ENCODE measurements at regions not wholly inside any gene's neighbourhood (a gene's known extent, or its start where the extent isn't known, plus 50 kb on each side); places are given as distances from the start of the nearest gene placed in this dataset.

GRCh38 chr3:145355206-145355605 lies 805.8 kb downstream of the PLOD2 start:
- H3K27me3 ChIP-seq (replicated peaks; ENCODE audit: insufficient read depth): no peaks in the 10 kb centered on the region
- H3K27ac ChIP-seq: no peak overlapping the region
- 100% methylated on average over 4 of the region's 4 CpGs for whole genome bisulfite sequencing
- no peak for DNase-seq (ENCODE audit: low spot score)
- TF ChIP-seq POLR2AphosphoS5 (IDR thresholded peaks at IDR 0.05): no peak
- no peak for TF ChIP-seq CTCF (IDR thresholded peaks at IDR 0.05)
- TF ChIP-seq POLR2A (IDR thresholded peaks at IDR 0.05): no peak
- H3K4me1 ChIP-seq (replicated peaks): no peaks in the 10 kb centered on the region
- H3K9me3 ChIP-seq: no peaks in the 10 kb centered on the region
- intact Hi-C loops (cut with DNase I): no loop called here
- no peak overlapping the region for H3K4me3 ChIP-seq
- no peaks in the 10 kb centered on the region for H3K36me3 ChIP-seq

GRCh38 chr3:145357453-145357852 lies 803.5 kb downstream of the PLOD2 start:
- H3K36me3 ChIP-seq: no peaks in the 10 kb centered on the region
- H3K27ac ChIP-seq: no peak overlapping the region
- H3K27me3 ChIP-seq (replicated peaks; ENCODE audit: insufficient read depth): no peaks in the 10 kb centered on the region
- H3K4me1 ChIP-seq (replicated peaks): no peaks in the 10 kb centered on the region
- WGBS: 73% methylated on average over 5 of the region's 5 CpGs
- no peaks in the 10 kb centered on the region for H3K9me3 ChIP-seq
- H3K4me3 ChIP-seq: no peak overlapping the region
- TF ChIP-seq POLR2AphosphoS5 (IDR thresholded peaks at IDR 0.05): no peak
- no peak for TF ChIP-seq POLR2A (IDR thresholded peaks at IDR 0.05)
- TF ChIP-seq CTCF (IDR thresholded peaks at IDR 0.05): no peak
- intact Hi-C loops (cut with DNase I): no loop called here
- DNase-seq (ENCODE audit: low spot score): no peak

- WGBS: 67% methylated on average over 1 of the region's 1 CpG
- Histone ChIP-seq H3K4me3 (no peak overlapping the region), H3K27ac (no peak overlapping the region), H3K27me3 (replicated peaks; ENCODE audit: insufficient read depth) (no peaks in the 10 kb centered on the region), H3K4me1 (replicated peaks) (no peaks in the 10 kb centered on the region), H3K36me3 (no peaks in the 10 kb centered on the region), H3K9me3 (no peaks in the 10 kb centered on the region)
- DNase-seq (ENCODE audit: low spot score): no peak
- intact Hi-C loops (cut with DNase I): no loop called here
- TF ChIP-seq CTCF (IDR thresholded peaks at IDR 0.05): no peak
- no peak for TF ChIP-seq POLR2A (IDR thresholded peaks at IDR 0.05)
- no peak for TF ChIP-seq POLR2AphosphoS5 (IDR thresholded peaks at IDR 0.05)
These were observed 801.9 kb downstream of the PLOD2 start for GRCh38 chr3:145359040-145359439.

- WGBS: 98% methylated on average over 2 of the region's 2 CpGs
- no peaks in the 10 kb centered on the region for H3K27me3 ChIP-seq (replicated peaks; ENCODE audit: insufficient read depth)
- intact Hi-C loops (cut with DNase I): no loop called here
- H3K27ac ChIP-seq: no peak overlapping the region
- TF ChIP-seq POLR2A (IDR thresholded peaks at IDR 0.05): no peak
- no peak for TF ChIP-seq POLR2AphosphoS5 (IDR thresholded peaks at IDR 0.05)
- no peak for TF ChIP-seq CTCF (IDR thresholded peaks at IDR 0.05)
- H3K4me3 ChIP-seq: no peak overlapping the region
- no peaks in the 10 kb centered on the region for H3K9me3 ChIP-seq
- H3K4me1 ChIP-seq (replicated peaks): no peaks in the 10 kb centered on the region
- no peaks in the 10 kb centered on the region for H3K36me3 ChIP-seq
- DNase-seq (ENCODE audit: low spot score): no peak
These were observed 792.2 kb downstream of the PLOD2 start for GRCh38 chr3:145368748-145369147.

- Histone ChIP-seq H3K4me3 (no peak overlapping the region), H3K27me3 (replicated peaks; ENCODE audit: insufficient read depth) (no peaks in the 10 kb centered on the region), H3K4me1 (replicated peaks) (no peaks in the 10 kb centered on the region), H3K9me3 (no peaks in the 10 kb centered on the region), H3K27ac (no peak overlapping the region), H3K36me3 (no peaks in the 10 kb centered on the region)
- DNase-seq (ENCODE audit: low spot score): no peak
- WGBS: 85% methylated on average over 5 of the region's 5 CpGs
- TF ChIP-seq POLR2A (IDR thresholded peaks at IDR 0.05) (no peak), POLR2AphosphoS5 (IDR thresholded peaks at IDR 0.05) (no peak), CTCF (IDR thresholded peaks at IDR 0.05) (no peak)
- intact Hi-C loops (cut with DNase I): no loop called here
These were observed 790.1 kb downstream of the PLOD2 start for GRCh38 chr3:145370870-145371269.
